Parathyroid adenoma (tissue), 2 donors: ENCODE measurements at regions not wholly inside any gene's neighbourhood (a gene's known extent, or its start where the extent isn't known, plus 50 kb on each side); places are given as distances from the start of the nearest gene placed in this dataset.

Experiments
- H2AFZ ChIP-seq: fragments of 300-600 bp; sonication (generic); one replicate; pipeline ENCODE4 v1.7.0; 2017; ENCODE audit warnings: antibody characterized with exemption, mild to moderate bottlenecking
- H3K27ac ChIP-seq: fragments of 300-600 bp; sonication (generic); one replicate; pipeline ENCODE4 v1.7.0; 2017
- H3K27me3 ChIP-seq: fragments of 300-600 bp; sonication (generic); one replicate; pipeline ENCODE4 v1.7.0; 2017; ENCODE audit warnings: low read length; ENCODE audit not compliant: control insufficient read depth, insufficient read depth
- H3K36me3 ChIP-seq: fragments of 300-600 bp; sonication (generic); one replicate; pipeline ENCODE4 v1.7.0; 2017; ENCODE audit warnings: low read length; ENCODE audit not compliant: control insufficient read depth, insufficient read depth
- H3K4me1 ChIP-seq: fragments of 300-600 bp; sonication (generic); one replicate; pipeline ENCODE4 v1.7.0; 2017; ENCODE audit warnings: control low read depth
- H3K4me2 ChIP-seq: fragments of 300-600 bp; sonication (generic); one replicate; pipeline ENCODE4 v1.7.0; 2017; ENCODE audit warnings: low read length
- H3K4me3 ChIP-seq: fragments of 300-600 bp; sonication (generic); one replicate; pipeline ENCODE4 v1.7.0; 2017; ENCODE audit warnings: low read depth, low read length
- H3K79me2 ChIP-seq: fragments of 300-600 bp; sonication (generic); one replicate; pipeline ENCODE4 v1.7.0; 2017; ENCODE audit warnings: control low read depth
- H3K9ac ChIP-seq: fragments of 300-600 bp; sonication (generic); one replicate; pipeline ENCODE4 v1.7.0; 2017; ENCODE audit warnings: mild to moderate bottlenecking
- H3K9me3 ChIP-seq: fragments of 300-600 bp; sonication (generic); one replicate; pipeline ENCODE4 v1.7.0; 2017; ENCODE audit warnings: low read length; ENCODE audit not compliant: control insufficient read depth
- CTCF ChIP-seq: fragments of 300-600 bp; sonication (generic); IDR thresholded peaks from one replicate; pipeline ENCODE4 v1.7.0; 2017; ENCODE audit warnings: antibody characterized with exemption, mild to moderate bottlenecking
- donor health status: primary hyperparathyroidism.

- Histone ChIP-seq H3K79me2 (no peaks in the 10 kb centered on the region), H2AFZ (no peak overlapping the region), H3K4me3 (no peak overlapping the region), H3K4me1 (no peaks in the 10 kb centered on the region), H3K36me3 (no peaks in the 10 kb centered on the region), H3K27ac (no peak overlapping the region), H3K4me2 (no peak overlapping the region), H3K9ac (no peak overlapping the region), H3K9me3 (no peaks in the 10 kb centered on the region), H3K27me3 (no peaks in the 10 kb centered on the region)
- no peak for TF ChIP-seq CTCF
Measured at GRCh38 chr14:101622251-101623076, 61.2 kb downstream of the DIO3 start.

DNA sequence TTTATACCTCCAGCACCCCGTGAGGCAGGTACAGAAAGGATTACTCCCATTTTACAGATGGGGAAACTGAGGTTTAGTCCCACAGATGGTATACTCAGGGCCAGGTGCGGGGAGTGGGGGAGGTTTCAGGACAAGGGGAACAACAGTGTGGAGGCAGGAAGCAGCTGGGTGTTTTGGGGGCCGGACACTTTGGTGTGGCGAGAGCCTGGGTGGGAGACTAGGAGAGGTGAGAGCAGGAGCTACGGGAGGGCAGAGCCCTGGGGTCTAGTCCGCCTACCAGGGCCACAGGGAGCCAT lies 61.7 kb downstream of the DIO3 start:
- Histone ChIP-seq H3K4me3 (no peak overlapping the region), H3K9me3 (no peaks in the 10 kb centered on the region), H3K27ac (no peak overlapping the region), H3K4me2 (no peak overlapping the region), H3K4me1 (no peaks in the 10 kb centered on the region), H3K36me3 (no peaks in the 10 kb centered on the region), H3K27me3 (no peaks in the 10 kb centered on the region), H2AFZ (no peak overlapping the region), H3K9ac (no peak overlapping the region), H3K79me2 (no peaks in the 10 kb centered on the region)
- TF ChIP-seq CTCF = no peak

DNA sequence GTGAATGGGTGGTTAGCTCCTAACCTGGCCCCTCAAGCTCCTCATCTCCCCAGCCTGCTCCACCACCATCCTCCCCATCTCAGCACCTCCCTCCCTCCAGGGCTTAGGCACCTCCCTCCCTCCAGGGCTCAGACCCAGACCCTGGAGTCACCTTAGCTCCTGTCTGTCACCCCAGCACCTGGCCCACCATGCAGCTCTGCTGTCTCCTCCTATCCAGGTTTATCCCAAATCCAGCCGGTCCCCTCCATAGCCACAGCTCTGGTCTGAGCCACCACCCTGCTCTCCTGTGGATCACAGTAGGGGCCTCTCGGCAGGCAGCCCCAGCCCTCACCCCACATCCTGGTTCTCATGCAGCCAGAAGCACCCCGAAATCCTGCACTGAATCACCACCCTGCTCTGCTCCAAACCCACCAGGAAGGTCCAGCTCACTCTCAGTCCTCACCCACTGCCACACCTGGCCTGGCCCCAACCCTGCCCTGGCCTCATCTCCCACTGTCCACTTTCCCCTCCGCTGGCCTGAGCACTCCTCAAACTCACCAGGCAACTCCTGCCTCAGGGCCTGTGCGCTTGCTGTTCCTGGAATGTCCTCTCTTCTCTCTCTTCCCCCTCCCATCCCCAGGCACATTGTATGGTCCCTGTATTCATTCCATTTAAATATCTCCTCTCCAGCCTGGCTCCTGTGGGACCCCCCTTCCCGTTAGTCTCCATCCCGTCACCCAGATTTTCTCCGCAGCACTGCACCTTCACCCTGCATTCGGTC lies 62.6 kb downstream of the DIO3 start:
- Histone ChIP-seq H3K27ac (no peak overlapping the region), H3K4me1 (no peaks in the 10 kb centered on the region), H3K79me2 (no peaks in the 10 kb centered on the region), H3K4me2 (no peak overlapping the region), H3K36me3 (no peaks in the 10 kb centered on the region), H3K4me3 (no peak overlapping the region), H3K9me3 (no peaks in the 10 kb centered on the region), H2AFZ (no peak overlapping the region), H3K9ac (no peak overlapping the region), H3K27me3 (no peaks in the 10 kb centered on the region)
- TF ChIP-seq CTCF = no peak

GRCh38 chr14:101624536-101624935 lies 63.2 kb downstream of the DIO3 start:
- no peaks in the 10 kb centered on the region for H3K36me3 ChIP-seq
- no peak for TF ChIP-seq CTCF
- no peak overlapping the region for H3K4me2 ChIP-seq
- no peaks in the 10 kb centered on the region for H3K27me3 ChIP-seq
- H2AFZ ChIP-seq = no peak overlapping the region
- no peak overlapping the region for H3K4me3 ChIP-seq
- no peaks in the 10 kb centered on the region for H3K4me1 ChIP-seq
- no peaks in the 10 kb centered on the region for H3K79me2 ChIP-seq
- H3K9me3 ChIP-seq = no peaks in the 10 kb centered on the region
- no peak overlapping the region for H3K9ac ChIP-seq
- H3K27ac ChIP-seq = no peak overlapping the region
